ENCODE measurements at regions not wholly inside any gene's neighbourhood (a gene's known extent, or its start where the extent isn't known, plus 50 kb on each side); places are given as distances from the start of the nearest gene placed in this dataset.

- ChIA-PET POLR2A (no interaction called here), CTCF (ENCODE audit: low intra/inter-chr PET ratio) (no interaction called here)
- Histone ChIP-seq H3K9ac (ENCODE audit: insufficient read depth in 1 of 2, low read depth in 2 of 2, low read length in 2 of 2) (no peak overlapping the region), H3K27ac (ENCODE audit: extremely low read depth, low read depth, low read length) (no peak overlapping the region), H3K4me3 (no peak overlapping the region), H3K9me1 (ENCODE audit: control insufficient read depth, insufficient read depth, low read length) (no peaks in the 10 kb centered on the region), H3K4me1 (replicated peaks in 1 of 2; ENCODE audit: control insufficient read depth in 2 of 2, insufficient read depth in 2 of 2, low read length in 2 of 2) (no peaks in the 10 kb centered on the region), H3K4me2 (ENCODE audit: insufficient read depth, low read length) (no peak overlapping the region), H3K9me3 (replicated peaks; ENCODE audit: control insufficient read depth, insufficient read depth, low read depth, low read length) (no peaks in the 10 kb centered on the region), H4K20me1 (replicated peaks; ENCODE audit: control insufficient read depth, insufficient read depth, low read length) (no peaks in the 10 kb centered on the region), H3K27me3 (ENCODE audit: control insufficient read depth in 2 of 2, insufficient read depth in 2 of 2, low read length in 2 of 2) (no peaks in the 10 kb centered on the region), H3K79me2 (ENCODE audit: control insufficient read depth, insufficient read depth, low read length) (no peaks in the 10 kb centered on the region), H2AFZ (ENCODE audit: low read depth, low read length) (no peak overlapping the region), H3K36me3 (ENCODE audit: control insufficient read depth, insufficient read depth, low read length) (no peaks in the 10 kb centered on the region)
- WGBS (ENCODE audit: insufficient coverage, low coverage, missing lambda C conversion rate) = 0% methylated on average over 1 of the region's 1 CpG
- in situ Hi-C loops (cut with MboI) = no loop called here
- ATAC-seq (no peak), DNase-seq (ENCODE audit: extremely low read depth in 1 of 4, low spot score in 3 of 4) (no peak), FAIRE-seq (no peak)
- intact Hi-C loops (cut with micrococcal nuclease) = no loop called here
- no TSS peak for BruUV-seq (replicated peaks)
- no peak for TF ChIP-seq C11orf30 (IDR thresholded peaks at IDR 0.05; ENCODE audit: low read depth)
- TF ChIP-seq FOS (IDR thresholded peaks at IDR 0.05; ENCODE audit: extremely low read depth, insufficient read length) = no peak
- TF ChIP-seq GMEB1 (CRISPR knock-in tag; IDR thresholded peaks at IDR 0.05) = no peak
- no peak for TF ChIP-seq SMAD4 (CRISPR knock-in tag; conservative IDR thresholded peaks at IDR 0.05)
- no peak for TF ChIP-seq TCF7 (IDR thresholded peaks at IDR 0.05; ENCODE audit: borderline replicate concordance)
- no peak for TF ChIP-seq ZNF707 (CRISPR knock-in tag; conservative IDR thresholded peaks at IDR 0.05)
- no peak for TF ChIP-seq RHOXF2B (CRISPR knock-in tag; conservative IDR thresholded peaks at IDR 0.05)
- no peak for TF ChIP-seq GTF3C2 (IDR thresholded peaks at IDR 0.05; ENCODE audit: borderline replicate concordance, extremely low read depth, insufficient read length)
- TF ChIP-seq ZNF12 (CRISPR knock-in tag; IDR thresholded peaks at IDR 0.05) = no peak
- TF ChIP-seq HLTF (IDR thresholded peaks at IDR 0.05) = no peak
- TF ChIP-seq ZNF518B (CRISPR knock-in tag; IDR thresholded peaks at IDR 0.05) = no peak
- no peak for TF ChIP-seq ZBTB7A (IDR thresholded peaks at IDR 0.05; ENCODE audit: borderline replicate concordance, control insufficient read depth, low read depth, low read length)
- no peak for TF ChIP-seq E2F8 (IDR thresholded peaks at IDR 0.05; ENCODE audit: low read depth, partially characterized antibody)
These were observed 174.1 kb upstream of the MCTP2 start for GRCh38 chr15:94057305-94057704.

All from K562 (cell line).